Colonic mucosa (tissue), 4 donors: ENCODE measurements at regions not wholly inside any gene's neighbourhood (a gene's known extent, or its start where the extent isn't known, plus 50 kb on each side); places are given as distances from the start of the nearest gene placed in this dataset.

ENCODE experiments used
- DNase-seq: peaks from one replicate; pipeline ENCODE4 v3.0.0-alpha.2; 2020
- H3K27ac ChIP-seq: fragments of 200-600 bp; one replicate; pipeline ENCODE4 v1.8.0; 2021
- H3K27me3 ChIP-seq: fragments of 200-600 bp; one replicate; pipeline ENCODE4 v1.8.0; 2021
- H3K36me3 ChIP-seq: fragments of 200-600 bp; one replicate; pipeline ENCODE4 v1.8.0; 2021
- H3K4me1 ChIP-seq: fragments of 200-600 bp; one replicate; pipeline ENCODE4 v1.8.0; 2021; ENCODE audit warnings: mild to moderate bottlenecking
- H3K4me3 ChIP-seq: fragments of 200-600 bp; one replicate; pipeline ENCODE4 v1.8.0; 2021
- H3K9ac ChIP-seq, 2 donors: one replicate each; pipeline ENCODE4 v1.7.0; 2013; ENCODE audit warnings: control low read depth in 2 of 2, low read depth in 2 of 2, low read length in 2 of 2
- H3K9me3 ChIP-seq: fragments of 200-600 bp; one replicate; pipeline ENCODE4 v1.8.0; 2021
- intact Hi-C: fragments of 100-400 bp; cut with DNase I; formaldehyde crosslinking; loops from one replicate; pipeline ENCODE4 v1.14.1; 2022
- TF ChIP-seq, protein P1 (sequence below): fragments of 200-600 bp; IDR thresholded peaks from one replicate; pipeline ENCODE4 v1.8.0; 2022; ENCODE audit warnings: antibody characterized with exemption, mild to moderate bottlenecking
- donor health status: healthy.
- donor health status: DM: no; HTN: no; CAD: no.
- donor health status: DM: no; HTN: no; CAD: no.

DNA sequence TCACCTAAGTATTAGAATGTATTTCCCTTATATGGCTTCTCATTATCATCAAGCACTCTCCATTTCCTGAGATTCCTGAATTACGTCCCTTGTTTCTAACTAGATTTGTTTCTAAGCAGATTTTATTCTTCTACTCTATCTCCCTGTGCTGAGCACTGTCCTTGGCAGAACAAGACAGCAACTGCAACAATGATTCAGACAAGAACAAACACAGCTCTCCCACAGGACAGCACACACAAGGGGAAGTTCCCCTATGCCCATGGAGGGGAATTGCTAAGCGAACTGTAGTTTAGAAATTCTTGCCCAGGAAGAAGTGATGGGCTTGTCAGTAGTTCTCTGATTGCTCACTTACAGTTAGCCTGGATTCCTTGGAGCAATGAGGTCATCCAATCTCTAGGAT, 759.9 kb downstream of the DTWD2 start:
- TF ChIP-seq, protein P1, sequence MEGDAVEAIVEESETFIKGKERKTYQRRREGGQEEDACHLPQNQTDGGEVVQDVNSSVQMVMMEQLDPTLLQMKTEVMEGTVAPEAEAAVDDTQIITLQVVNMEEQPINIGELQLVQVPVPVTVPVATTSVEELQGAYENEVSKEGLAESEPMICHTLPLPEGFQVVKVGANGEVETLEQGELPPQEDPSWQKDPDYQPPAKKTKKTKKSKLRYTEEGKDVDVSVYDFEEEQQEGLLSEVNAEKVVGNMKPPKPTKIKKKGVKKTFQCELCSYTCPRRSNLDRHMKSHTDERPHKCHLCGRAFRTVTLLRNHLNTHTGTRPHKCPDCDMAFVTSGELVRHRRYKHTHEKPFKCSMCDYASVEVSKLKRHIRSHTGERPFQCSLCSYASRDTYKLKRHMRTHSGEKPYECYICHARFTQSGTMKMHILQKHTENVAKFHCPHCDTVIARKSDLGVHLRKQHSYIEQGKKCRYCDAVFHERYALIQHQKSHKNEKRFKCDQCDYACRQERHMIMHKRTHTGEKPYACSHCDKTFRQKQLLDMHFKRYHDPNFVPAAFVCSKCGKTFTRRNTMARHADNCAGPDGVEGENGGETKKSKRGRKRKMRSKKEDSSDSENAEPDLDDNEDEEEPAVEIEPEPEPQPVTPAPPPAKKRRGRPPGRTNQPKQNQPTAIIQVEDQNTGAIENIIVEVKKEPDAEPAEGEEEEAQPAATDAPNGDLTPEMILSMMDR = no peak
- no peak overlapping the region for H3K4me3 ChIP-seq
- H3K27ac ChIP-seq = no peak overlapping the region
- no peaks in the 10 kb centered on the region for H3K36me3 ChIP-seq
- H3K9me3 ChIP-seq = no peaks in the 10 kb centered on the region
- H3K4me1 ChIP-seq = no peaks in the 10 kb centered on the region
- H3K9ac ChIP-seq = no peak overlapping the region
- no peaks in the 10 kb centered on the region for H3K27me3 ChIP-seq
- no peak for DNase-seq
- intact Hi-C loops = no loop called here

DNA sequence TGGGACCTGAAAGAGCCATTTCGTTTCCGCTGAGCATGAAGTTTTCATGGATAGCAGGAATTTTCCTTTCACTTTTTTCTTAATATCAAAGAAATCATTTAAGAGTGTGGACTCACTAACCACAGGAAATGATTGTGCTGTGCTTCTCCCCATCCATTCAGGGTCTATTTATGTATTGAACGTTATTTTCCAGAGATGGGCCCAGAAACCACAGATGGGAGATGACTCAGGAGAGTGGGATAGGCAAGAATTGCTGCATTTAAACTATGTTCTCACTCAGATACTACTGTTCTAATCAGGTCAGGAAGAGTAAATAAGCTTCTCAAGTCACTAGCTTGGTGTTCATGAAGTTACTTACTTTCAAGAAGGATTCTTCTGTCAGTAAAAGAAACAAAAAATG, 763.8 kb downstream of the DTWD2 start:
- no peaks in the 10 kb centered on the region for H3K36me3 ChIP-seq
- no peak for DNase-seq
- H3K4me3 ChIP-seq = no peak overlapping the region
- no peak overlapping the region for H3K27ac ChIP-seq
- H3K9me3 ChIP-seq = no peaks in the 10 kb centered on the region
- intact Hi-C loops = no loop called here
- H3K27me3 ChIP-seq = no peaks in the 10 kb centered on the region
- TF ChIP-seq, protein P1 = no peak
- no peaks in the 10 kb centered on the region for H3K4me1 ChIP-seq
- no peak overlapping the region for H3K9ac ChIP-seq

- Histone ChIP-seq H3K4me3 (no peak overlapping the region), H3K36me3 (no peaks in the 10 kb centered on the region), H3K27me3 (no peaks in the 10 kb centered on the region), H3K9ac (no peak overlapping the region), H3K9me3 (no peaks in the 10 kb centered on the region), H3K27ac (no peak overlapping the region), H3K4me1 (no peaks in the 10 kb centered on the region)
- DNase-seq = no peak
- intact Hi-C loops = no loop called here
- TF ChIP-seq, protein P1 = no peak
Measured at GRCh38 chr5:118220556-118221195, 767.7 kb downstream of the DTWD2 start.

DNA sequence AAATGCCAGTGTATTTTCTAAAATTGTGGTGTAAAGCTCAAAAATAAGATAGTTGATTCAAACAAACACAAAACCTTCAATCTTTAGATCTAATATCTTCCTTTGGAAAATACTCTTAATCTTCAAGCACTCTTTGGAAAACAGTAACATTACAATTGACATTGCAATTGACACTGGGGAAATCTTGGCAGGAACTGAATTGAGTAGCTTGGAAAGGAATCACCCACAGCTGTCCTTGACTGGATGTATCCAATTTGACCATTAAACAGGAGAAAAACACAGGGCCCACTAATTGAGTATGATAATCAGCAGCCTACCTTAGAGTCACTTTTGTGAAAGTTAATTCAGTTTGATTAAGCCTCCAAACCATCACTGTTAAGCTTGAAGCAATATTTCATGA, 776.7 kb downstream of the DTWD2 start:
- DNase-seq = no peak
- H3K27ac ChIP-seq = no peak overlapping the region
- H3K36me3 ChIP-seq = no peaks in the 10 kb centered on the region
- H3K9me3 ChIP-seq = no peaks in the 10 kb centered on the region
- H3K4me1 ChIP-seq = no peaks in the 10 kb centered on the region
- no peaks in the 10 kb centered on the region for H3K27me3 ChIP-seq
- TF ChIP-seq, protein P1 = no peak
- no peak overlapping the region for H3K4me3 ChIP-seq
- no peak overlapping the region for H3K9ac ChIP-seq
- intact Hi-C loops = no loop called here

- H3K9ac ChIP-seq = no peak overlapping the region
- intact Hi-C loops = no loop called here
- H3K4me1 ChIP-seq = no peaks in the 10 kb centered on the region
- no peaks in the 10 kb centered on the region for H3K9me3 ChIP-seq
- DNase-seq = no peak
- TF ChIP-seq, protein P1 = no peak
- H3K4me3 ChIP-seq = no peak overlapping the region
- H3K36me3 ChIP-seq = no peaks in the 10 kb centered on the region
- no peaks in the 10 kb centered on the region for H3K27me3 ChIP-seq
- no peak overlapping the region for H3K27ac ChIP-seq
Measured at GRCh38 chr5:118208031-118208453, 780.3 kb downstream of the DTWD2 start.
